HG03575 (cell line): ENCODE measurements at regions not wholly inside any gene's neighbourhood (a gene's known extent, or its start where the extent isn't known, plus 50 kb on each side); places are given as distances from the start of the nearest gene placed in this dataset.
"Not testable (repeated sequence)": the region's sequence is repeated elsewhere in the genome, so short reads cannot be mapped to it uniquely, and the experiment has no call there.

Experiments
- ATAC-seq: cut with Tn5 transposase; IDR thresholded peaks from one replicate; pipeline ENCODE4 v1.9.1; 2021; ENCODE audit not compliant: unreplicated experiment, insufficient number of reproducible peaks, low FRiP score; ENCODE audit errors: extremely low read depth

- no peak for ATAC-seq
Measured at GRCh38 chr15:100732211-100733055, 130.0 kb downstream of the ASB7 start.

DNA sequence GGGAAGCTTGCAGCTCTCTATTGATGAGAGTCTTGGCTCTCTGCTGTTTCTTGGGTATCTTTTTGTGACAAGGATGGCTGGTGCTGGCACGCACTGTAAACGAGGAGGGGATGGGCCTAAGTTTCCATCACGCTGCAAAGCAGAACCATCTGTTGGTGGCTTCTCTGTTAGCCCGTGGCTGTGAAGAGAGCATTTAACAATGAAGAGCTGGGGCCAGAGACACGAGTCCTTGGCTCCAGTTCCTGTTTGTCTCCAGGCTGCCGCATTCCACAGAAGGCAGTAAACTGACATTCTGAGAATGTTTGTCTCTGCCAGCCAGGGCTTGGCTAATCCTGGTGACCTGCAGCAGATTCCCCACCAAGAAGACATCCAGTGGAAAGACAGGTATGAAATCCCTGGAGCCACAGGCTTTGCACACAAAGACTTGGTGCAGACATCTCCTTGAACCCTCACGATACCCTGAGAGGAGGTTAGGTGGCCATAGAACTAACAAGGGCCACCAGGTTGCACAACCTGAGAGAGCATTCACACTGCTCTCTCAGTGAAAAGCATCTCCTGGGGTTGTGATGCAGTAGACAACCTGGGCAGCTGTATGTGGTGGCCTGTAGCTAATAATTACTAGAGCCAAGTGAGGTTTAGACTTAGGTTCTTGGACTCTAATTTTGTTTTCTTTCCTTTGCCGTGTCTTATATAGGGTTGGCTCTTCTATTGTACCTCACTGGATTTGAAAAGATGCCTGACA lies 130.9 kb downstream of the ASB7 start:
- no peak for ATAC-seq

- ATAC-seq, result not testable (repeated sequence)
Measured at GRCh38 chr15:100733843-100734185, 131.4 kb downstream of the ASB7 start.

- ATAC-seq, result no peak
Measured at GRCh38 chr15:100734586-100734985, 132.2 kb downstream of the ASB7 start.

GRCh38 chr15:100735129-100736053 lies 133.0 kb downstream of the ASB7 start:
- no peak for ATAC-seq

DNA sequence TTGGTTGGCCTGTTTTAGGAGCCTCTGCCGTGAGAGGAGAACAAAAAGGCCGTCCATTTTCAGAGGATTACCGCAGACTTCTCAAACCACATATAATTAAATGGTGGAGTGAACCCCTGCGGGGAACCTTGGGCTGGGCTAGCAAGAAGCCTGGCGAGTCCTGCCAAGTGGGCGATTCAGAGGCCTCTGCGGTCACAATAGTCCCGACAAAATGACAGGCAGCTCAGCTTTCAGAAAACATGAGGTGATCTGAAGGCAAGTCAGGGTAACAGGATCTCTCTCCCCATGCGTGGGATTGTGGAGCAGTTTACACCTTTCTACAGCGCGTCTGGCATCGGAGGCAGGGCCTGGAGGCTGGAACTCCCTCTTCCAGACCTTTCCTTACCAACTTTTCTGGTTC lies 134.8 kb downstream of the ASB7 start:
- ATAC-seq, result no peak

GRCh38 chr15:100738614-100739013 lies 136.2 kb downstream of the ASB7 start:
- no peak for ATAC-seq

DNA sequence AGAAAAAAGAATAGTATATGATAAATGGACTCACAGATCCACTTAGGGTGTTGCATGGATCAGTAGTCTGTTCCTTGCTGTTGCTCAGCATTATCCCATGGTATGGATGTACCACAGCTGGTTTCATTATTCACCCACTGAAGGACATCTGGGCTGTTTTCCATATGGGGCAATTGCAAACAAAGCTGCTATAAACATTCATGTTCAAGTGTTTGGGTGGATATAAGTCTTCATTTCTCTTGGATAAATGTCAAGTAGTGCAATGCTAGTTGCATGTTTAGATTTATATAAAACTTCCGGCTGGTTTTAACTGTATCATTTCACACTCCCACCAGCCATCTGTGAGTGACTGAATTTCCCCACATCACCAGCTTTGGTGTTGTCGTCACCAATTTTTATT lies 137.7 kb downstream of the ASB7 start:
- no peak for ATAC-seq

DNA sequence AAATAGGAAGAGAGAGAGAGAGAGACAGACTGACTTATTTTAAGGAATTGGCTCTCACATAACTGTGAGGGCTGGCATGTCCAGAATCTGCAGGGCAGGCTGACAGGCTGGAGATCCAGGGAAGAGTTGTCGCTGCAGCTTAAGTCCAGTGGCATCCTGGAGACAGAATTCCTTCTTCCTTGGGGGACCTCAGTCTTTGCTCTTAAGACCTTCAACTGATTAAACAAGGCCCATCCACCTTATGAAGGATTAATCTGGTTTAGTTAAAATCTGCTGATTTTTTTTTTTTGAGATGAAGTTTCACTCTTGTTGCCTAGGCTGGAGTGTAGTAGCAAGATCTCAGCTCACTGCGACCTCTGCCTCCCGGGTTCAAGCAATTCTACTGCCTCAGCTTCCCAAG lies 128.0 kb upstream of the ALDH1A3 start:
- no peak for ATAC-seq

DNA sequence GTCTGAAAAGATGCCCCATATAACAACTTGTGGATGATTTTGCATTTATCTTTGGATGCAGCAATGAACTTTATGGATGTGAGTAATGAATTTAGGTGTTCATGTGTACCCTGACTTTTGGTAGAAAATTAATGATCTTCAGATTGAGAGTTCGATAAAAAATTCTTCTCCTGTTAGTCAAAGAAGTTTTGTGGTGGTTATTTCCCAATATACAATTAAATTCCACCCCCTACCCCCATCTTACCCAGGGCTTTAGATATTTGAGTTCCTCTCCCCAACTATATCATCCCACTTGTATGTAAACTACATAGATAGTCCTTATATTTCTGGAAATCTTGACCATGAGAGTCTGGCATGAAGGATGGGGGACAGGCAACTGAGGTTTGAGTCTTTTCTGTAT lies 126.1 kb upstream of the ALDH1A3 start:
- ATAC-seq, result no peak

- no peak for ATAC-seq
Measured at GRCh38 chr15:100757661-100758060, 122.0 kb upstream of the ALDH1A3 start.

DNA sequence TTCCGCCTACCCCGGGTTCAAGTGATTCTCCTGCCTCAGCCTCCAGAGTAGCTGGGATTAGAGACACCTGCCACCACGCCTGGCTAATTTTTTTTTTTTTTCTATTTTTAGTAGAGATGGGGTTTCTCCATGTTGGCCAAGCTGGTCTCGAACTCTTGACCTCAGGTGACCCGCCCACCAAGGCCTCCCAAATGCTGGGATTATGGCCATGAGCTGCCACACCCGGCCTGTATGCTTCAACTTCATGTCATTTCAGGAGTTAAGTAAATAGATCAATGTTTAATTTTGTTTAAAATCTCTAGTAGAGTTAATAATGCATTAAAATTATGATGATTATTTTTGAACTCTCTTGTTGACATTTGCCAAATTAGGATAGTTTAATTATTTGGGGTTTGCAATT lies 121.1 kb upstream of the ALDH1A3 start:
- no peak for ATAC-seq

DNA sequence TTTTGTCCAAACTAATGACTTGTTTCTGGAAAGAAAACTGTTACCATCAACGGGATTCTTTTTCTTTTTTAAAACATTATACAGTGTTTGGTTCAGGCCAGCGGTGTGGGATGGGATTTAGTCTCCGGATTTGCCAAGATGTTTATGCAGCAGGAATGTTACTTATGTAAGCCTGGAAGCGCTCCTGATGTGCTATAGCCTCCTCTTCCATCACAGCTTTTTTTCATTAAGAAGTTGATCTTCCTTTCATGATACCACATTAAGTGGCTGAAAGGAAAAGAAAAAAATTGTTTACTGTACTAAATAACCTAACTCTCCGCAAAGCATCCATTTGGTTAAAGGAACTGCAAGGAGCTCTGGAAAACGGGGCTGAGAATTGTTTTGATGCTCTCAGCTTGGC lies 120.5 kb upstream of the ALDH1A3 start:
- ATAC-seq, result no peak

DNA sequence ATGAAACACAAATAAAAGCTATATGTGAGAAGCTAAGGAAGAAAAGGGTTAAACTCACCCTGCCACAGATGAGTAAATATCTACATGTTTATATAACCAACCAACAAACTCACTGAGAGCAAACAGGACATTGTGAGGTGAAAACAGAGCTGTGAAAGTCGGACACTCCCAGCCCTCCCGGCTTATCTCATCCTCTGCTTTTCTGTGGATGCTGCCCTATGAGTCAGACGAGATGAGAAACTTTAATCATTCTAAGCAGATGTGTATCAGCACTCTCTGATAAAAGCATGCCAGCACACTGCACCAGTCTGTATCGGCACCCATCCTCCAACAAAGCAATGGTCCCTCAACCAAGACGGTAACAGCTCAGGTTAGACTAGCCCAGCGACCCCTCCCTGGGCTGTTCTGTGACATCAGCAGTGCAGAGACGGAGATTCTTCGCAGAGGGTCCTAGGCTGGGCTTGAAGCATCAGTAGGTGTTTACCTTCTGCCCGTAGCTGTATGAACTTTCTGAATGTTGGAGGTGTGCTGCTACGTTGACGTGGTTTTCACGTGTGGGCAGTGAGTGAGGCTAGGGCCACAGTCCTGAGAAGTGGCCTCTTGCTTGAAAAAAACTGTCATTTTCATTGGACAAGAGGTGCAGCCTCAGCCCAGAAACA lies 119.8 kb upstream of the ALDH1A3 start:
- no peak for ATAC-seq

DNA sequence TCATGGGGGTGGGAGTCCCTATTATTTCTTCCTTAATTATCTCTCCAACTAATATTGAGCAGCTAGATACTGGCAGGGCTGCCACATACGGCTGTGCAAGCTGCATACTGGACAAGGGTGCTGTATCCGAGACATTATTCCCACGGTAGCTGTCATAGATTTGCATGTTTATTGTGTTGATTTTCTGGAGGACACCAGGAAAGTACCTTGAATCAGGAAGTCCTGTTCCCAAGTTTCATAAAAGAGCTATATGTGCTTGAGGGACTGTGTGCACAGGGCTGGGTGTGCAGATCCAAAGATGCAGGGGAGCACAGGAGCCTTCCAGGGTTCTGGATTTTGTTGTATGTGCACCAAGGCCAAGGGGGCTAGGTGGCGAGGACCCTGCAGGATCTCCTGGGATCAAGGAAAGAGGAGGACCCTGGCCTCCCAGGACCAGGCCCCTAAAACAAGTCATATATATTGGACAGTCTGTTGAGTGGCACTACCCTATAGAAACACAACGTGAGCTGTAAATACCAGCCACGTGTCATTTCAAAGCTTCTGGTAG lies 119.2 kb upstream of the ALDH1A3 start:
- ATAC-seq, result no peak

GRCh38 chr15:100761290-100761935 lies 118.2 kb upstream of the ALDH1A3 start:
- ATAC-seq, result no peak

DNA sequence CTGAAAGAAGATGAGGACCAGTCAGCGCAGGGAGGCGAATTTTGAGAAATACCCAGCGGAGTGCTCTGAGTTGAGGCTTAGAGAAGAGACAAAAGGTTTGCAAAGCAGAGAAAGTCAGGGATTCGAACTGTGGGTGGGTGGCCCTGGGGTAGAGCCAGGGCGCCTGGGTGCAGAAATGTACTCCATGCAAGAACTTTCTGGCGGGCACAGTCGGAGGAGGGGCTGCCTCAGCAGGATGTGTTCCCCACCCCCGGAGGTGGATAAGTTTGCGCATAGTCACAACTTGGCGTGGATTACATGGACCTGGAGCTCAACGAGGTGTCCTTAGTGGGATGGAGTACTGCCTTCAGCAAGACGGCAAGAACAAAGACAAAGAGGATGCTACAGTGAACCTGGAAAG lies 117.3 kb upstream of the ALDH1A3 start:
- no peak for ATAC-seq
